ENCODE measurements at regions not wholly inside any gene's neighbourhood (a gene's known extent, or its start where the extent isn't known, plus 50 kb on each side); places are given as distances from the start of the nearest gene placed in this dataset.

DNA sequence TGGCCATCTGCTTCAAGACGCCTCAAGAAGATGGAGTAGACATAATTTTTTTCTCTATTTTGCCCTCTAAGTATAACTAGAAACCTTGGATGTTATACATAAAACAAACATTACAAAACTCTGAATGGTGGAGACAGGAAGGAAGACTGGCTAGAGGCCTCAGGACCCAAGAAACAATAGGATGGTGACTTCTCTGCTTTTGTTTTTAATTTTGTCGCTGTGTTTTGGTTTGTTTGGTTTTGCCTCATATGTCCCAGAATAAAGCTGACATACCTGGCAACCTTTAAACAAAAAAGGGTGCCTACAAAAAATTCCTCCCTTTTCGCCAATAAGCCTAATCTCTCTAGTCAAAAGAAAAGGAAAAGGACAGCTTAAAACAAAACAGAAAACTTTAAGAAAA is 109.1 kb downstream of the PPP4R3C start:
- H3K27me3 Mint-ChIP-seq (ENCODE audit: unreplicated experiment): no peaks in the 10 kb centered on the region
- DNase-seq (ENCODE audit: extremely low spot score, unreplicated experiment): no peak
- no peaks in the 10 kb centered on the region for H3K4me1 Mint-ChIP-seq (ENCODE audit: unreplicated experiment)
- H3K9me3 Mint-ChIP-seq (ENCODE audit: unreplicated experiment): peaks cover 6% of the 10 kb centered on the region
- no peak overlapping the region for H3K27ac Mint-ChIP-seq (ENCODE audit: unreplicated experiment)
- no peaks in the 10 kb centered on the region for H3K36me3 Mint-ChIP-seq (ENCODE audit: unreplicated experiment)
- TF ChIP-seq CTCF (IDR thresholded peaks at IDR 0.05): no peak
- H3K4me3 Mint-ChIP-seq (ENCODE audit: unreplicated experiment): no peak overlapping the region

DNA sequence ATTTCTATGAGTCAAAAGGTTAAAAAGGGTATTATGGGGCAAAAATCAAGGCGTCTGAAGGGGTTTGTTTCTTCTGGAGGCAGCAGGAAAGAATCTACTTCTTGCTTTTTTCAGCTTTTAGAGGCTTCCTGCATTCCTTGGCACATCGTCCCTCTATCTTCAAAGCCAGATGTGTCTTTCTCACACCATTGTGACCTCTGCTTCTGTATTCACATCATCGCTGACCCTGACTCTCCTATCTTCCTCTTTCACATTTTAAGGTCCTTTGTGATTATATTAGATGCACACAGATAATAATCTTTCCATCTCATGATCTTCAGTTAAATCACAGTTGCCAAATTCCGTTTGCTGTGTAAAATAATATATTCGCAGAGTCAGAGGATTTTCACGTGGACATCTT is 112.7 kb downstream of the PPP4R3C start:
- H3K27ac Mint-ChIP-seq (ENCODE audit: unreplicated experiment): no peak overlapping the region
- H3K9me3 Mint-ChIP-seq (ENCODE audit: unreplicated experiment): no peaks in the 10 kb centered on the region
- no peak overlapping the region for H3K4me3 Mint-ChIP-seq (ENCODE audit: unreplicated experiment)
- H3K36me3 Mint-ChIP-seq (ENCODE audit: unreplicated experiment): no peaks in the 10 kb centered on the region
- DNase-seq (ENCODE audit: extremely low spot score, unreplicated experiment): no peak
- H3K27me3 Mint-ChIP-seq (ENCODE audit: unreplicated experiment): no peaks in the 10 kb centered on the region
- TF ChIP-seq CTCF (IDR thresholded peaks at IDR 0.05): no peak
- no peaks in the 10 kb centered on the region for H3K4me1 Mint-ChIP-seq (ENCODE audit: unreplicated experiment)

DNA sequence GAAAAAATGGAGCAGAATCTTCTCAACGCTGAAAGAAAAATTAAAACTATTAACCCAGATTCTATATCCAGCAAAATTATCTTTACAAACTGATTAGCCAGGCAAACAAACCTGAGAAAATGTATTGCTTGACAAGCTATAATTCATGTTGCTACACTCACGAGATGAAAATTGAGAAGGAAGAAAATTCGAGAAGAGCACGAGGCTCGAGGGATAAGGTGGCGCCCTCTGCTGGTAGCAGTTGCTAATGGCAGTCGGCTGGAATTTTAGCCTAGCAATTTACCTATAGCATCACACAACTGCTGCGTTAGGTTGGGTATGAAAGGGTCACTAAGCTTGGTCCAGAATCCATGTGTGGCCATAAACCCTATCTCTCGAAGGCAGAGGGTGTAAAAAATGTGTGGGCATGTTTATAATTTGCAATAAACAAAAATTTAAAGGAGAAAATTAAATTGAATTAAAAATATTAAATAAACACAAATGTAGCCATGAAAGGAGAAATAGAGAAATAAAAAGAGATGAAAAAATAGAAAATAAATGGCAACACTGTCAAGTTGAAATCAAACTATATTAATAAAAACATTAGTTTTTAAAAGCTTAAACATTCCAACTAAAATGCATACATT is 126.6 kb downstream of the PPP4R3C start:
- Mint-ChIP-seq H3K27me3 (ENCODE audit: unreplicated experiment) (no peaks in the 10 kb centered on the region), H3K4me1 (ENCODE audit: unreplicated experiment) (no peaks in the 10 kb centered on the region), H3K4me3 (ENCODE audit: unreplicated experiment) (no peak overlapping the region), H3K36me3 (ENCODE audit: unreplicated experiment) (no peaks in the 10 kb centered on the region), H3K9me3 (ENCODE audit: unreplicated experiment) (no peaks in the 10 kb centered on the region), H3K27ac (ENCODE audit: unreplicated experiment) (no peak overlapping the region)
- peak; percentile 70 for TF ChIP-seq CTCF (IDR thresholded peaks at IDR 0.05)
- DNase-seq (ENCODE audit: extremely low spot score, unreplicated experiment): no peak

DNA sequence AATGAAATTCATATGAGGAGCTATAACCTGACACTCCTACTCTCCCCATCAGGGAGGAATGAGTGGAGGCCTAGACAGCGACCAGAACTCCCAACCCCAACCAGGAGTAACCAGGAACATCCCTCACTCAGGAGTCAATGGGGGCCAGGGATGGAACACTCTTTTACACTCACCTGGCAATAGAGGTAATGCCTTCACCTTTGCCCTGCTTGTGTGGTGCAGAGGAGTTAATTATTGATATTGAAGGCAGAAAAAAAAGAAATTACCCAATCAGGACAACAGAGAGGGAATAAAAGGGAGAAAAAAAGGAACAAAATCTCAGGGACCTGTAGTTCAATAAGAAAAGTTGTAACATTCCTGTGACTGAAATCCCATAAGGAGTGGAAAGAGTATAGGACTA is 141.5 kb downstream of the PPP4R3C start:
- Mint-ChIP-seq H3K9me3 (ENCODE audit: unreplicated experiment) (no peaks in the 10 kb centered on the region), H3K27me3 (ENCODE audit: unreplicated experiment) (no peaks in the 10 kb centered on the region), H3K4me1 (ENCODE audit: unreplicated experiment) (no peaks in the 10 kb centered on the region), H3K36me3 (ENCODE audit: unreplicated experiment) (no peaks in the 10 kb centered on the region), H3K27ac (ENCODE audit: unreplicated experiment) (no peak overlapping the region), H3K4me3 (ENCODE audit: unreplicated experiment) (no peak overlapping the region)
- no peak for DNase-seq (ENCODE audit: extremely low spot score, unreplicated experiment)
- TF ChIP-seq CTCF (IDR thresholded peaks at IDR 0.05): no peak

GRCh38 chrX:27309406-27309805 is 153.7 kb downstream of the PPP4R3C start:
- no peak overlapping the region for H3K27ac Mint-ChIP-seq (ENCODE audit: unreplicated experiment)
- H3K4me1 Mint-ChIP-seq (ENCODE audit: unreplicated experiment): no peaks in the 10 kb centered on the region
- TF ChIP-seq CTCF (IDR thresholded peaks at IDR 0.05): no peak
- no peak overlapping the region for H3K4me3 Mint-ChIP-seq (ENCODE audit: unreplicated experiment)
- H3K27me3 Mint-ChIP-seq (ENCODE audit: unreplicated experiment): no peaks in the 10 kb centered on the region
- peaks cover 12% of the 10 kb centered on the region for H3K9me3 Mint-ChIP-seq (ENCODE audit: unreplicated experiment)
- no peak for DNase-seq (ENCODE audit: extremely low spot score, unreplicated experiment)
- H3K36me3 Mint-ChIP-seq (ENCODE audit: unreplicated experiment): no peaks in the 10 kb centered on the region

Measured in osteocyte (in vitro differentiated cells).